B cell (primary cell): ENCODE measurements at regions not wholly inside any gene's neighbourhood (a gene's known extent, or its start where the extent isn't known, plus 50 kb on each side); places are given as distances from the start of the nearest gene placed in this dataset.

Experiments
- ATAC-seq: fragments of 200-7000 bp; cut with Tn5 transposase; one replicate; pipeline ENCODE4 v1.10.0; 2021; ENCODE audit warnings: low read depth, mild to moderate bottlenecking, moderate number of reproducible peaks, moderate library complexity
- CTCF ChIA-PET: fragments of 350-600 bp; sonication (Branson Sonifier 250); formaldehyde crosslinking; loops from one replicate; lab custom pipeline; 2021; ENCODE audit warnings: antibody characterized with exemption, inconsistent platforms; lab: Charles Lee
- POLR2A ChIA-PET: fragments of 350-600 bp; sonication (Branson Sonifier 250); formaldehyde crosslinking; loops from one replicate; lab custom pipeline; 2021; ENCODE audit warnings: antibody characterized with exemption; lab: Charles Lee
- DNase-seq: peaks from one replicate; pipeline ENCODE4 v3.0.0; 2013
- H2AFZ ChIP-seq: 2 replicates; pipeline ENCODE4 v1.6.1; 2012; ENCODE audit warnings: mild to moderate bottlenecking, low read depth, low read length; ENCODE audit not compliant: insufficient read depth, poor library complexity, severe bottlenecking
- H3K27ac ChIP-seq, 2 donors: 1 replicate in 1 of 2; 2 replicates in 1 of 2; pipeline ENCODE4 v1.5.1; 2012 to 2013; ENCODE audit warnings: low read length in 2 of 2, mild to moderate bottlenecking in 2 of 2, moderate library complexity in 1 of 2
- H3K27me3 ChIP-seq, 4 experiments: fragments of 200-600 bp in 1 of 4; sonication (generic) in 1 of 4; replicated peaks in 1 of 4; 1 replicate in 2 of 4; 2 replicates in 2 of 4; pipeline versions ENCODE4 v1.6.1 to v1.7.0; 2013 to 2016; ENCODE audit warnings: low read length in 3 of 4, mild to moderate bottlenecking in 2 of 4, mixed read lengths in 1 of 4, moderate library complexity in 1 of 4; ENCODE audit not compliant: insufficient read depth in 4 of 4, control insufficient read depth in 3 of 4; ENCODE audit errors: control extremely low read depth in 1 of 4
- H3K36me3 ChIP-seq, 2 experiments: replicated peaks in 1 of 2; 1 replicate in 1 of 2; 2 replicates in 1 of 2; pipeline versions ENCODE4 v1.6.1 to v1.7.1; 2013; ENCODE audit warnings: low read length in 1 of 2; ENCODE audit not compliant: insufficient read depth in 2 of 2, control insufficient read depth in 1 of 2; ENCODE audit errors: control extremely low read depth in 1 of 2, extremely low read depth in 1 of 2
- H3K4me1 ChIP-seq, 2 donors: fragments of 200-600 bp in 1 of 2; sonication (generic) in 1 of 2; 1 replicate in 1 of 2; 2 replicates in 1 of 2; pipeline versions ENCODE4 v1.5.1 to v1.6.1; 2013 to 2017; ENCODE audit warnings: low read length in 2 of 2; ENCODE audit not compliant: control insufficient read depth in 2 of 2, insufficient read depth in 2 of 2
- H3K4me2 ChIP-seq: replicated peaks from 2 replicates; pipeline ENCODE3; 2012; ENCODE audit warnings: mild to moderate bottlenecking, low read depth, low read length; ENCODE audit not compliant: poor library complexity, severe bottlenecking
- H3K4me3 ChIP-seq, 5 experiments: fragments of 200-600 bp in 1 of 5; sonication (generic) in 1 of 5; 1 replicate in 3 of 5; 2 replicates in 2 of 5; pipeline versions ENCODE4 v1.5.1 to v1.7.0; 2011 to 2016; ENCODE audit warnings: low read length in 4 of 5, mild to moderate bottlenecking in 4 of 5, low read depth in 2 of 5, control low read depth in 1 of 5, moderate library complexity in 1 of 5; ENCODE audit not compliant: insufficient read depth in 1 of 5; ENCODE audit errors: control extremely low read depth in 1 of 5, extremely low read depth in 1 of 5
- H3K79me2 ChIP-seq: fragments of 200-600 bp; sonication (generic); one replicate; pipeline ENCODE4 v1.6.0; 2016; ENCODE audit warnings: low read length; ENCODE audit not compliant: control insufficient read depth, insufficient read depth
- H3K9ac ChIP-seq: fragments of 200-600 bp; sonication (generic); 2 replicates; pipeline ENCODE4 v1.6.1; 2017; ENCODE audit warnings: mild to moderate bottlenecking, low read length, moderate library complexity
- H3K9me3 ChIP-seq, 3 donors: one replicate each; pipeline versions ENCODE4 v1.6.1 to v1.7.1; 2013; ENCODE audit warnings: low read length in 2 of 3; ENCODE audit not compliant: control insufficient read depth in 2 of 3, insufficient read depth in 1 of 3; ENCODE audit errors: control extremely low read depth in 1 of 3
- H4K20me1 ChIP-seq: 2 replicates; pipeline ENCODE4 v1.6.0; 2012; ENCODE audit warnings: mild to moderate bottlenecking, low read length; ENCODE audit not compliant: insufficient read depth, control insufficient read depth, poor library complexity, severe bottlenecking
- H3K27ac Mint-ChIP-seq: one replicate; pipeline ENCODE4 v1.8.0; 2021; ENCODE audit warnings: mixed read lengths
- H3K27me3 Mint-ChIP-seq: one replicate; pipeline ENCODE4 v1.8.0; 2021; ENCODE audit warnings: mixed read lengths
- H3K4me1 Mint-ChIP-seq: one replicate; pipeline ENCODE4 v1.8.0; 2021; ENCODE audit warnings: mixed read lengths
- H3K4me3 Mint-ChIP-seq: one replicate; pipeline ENCODE4 v1.8.0; 2021; ENCODE audit warnings: mixed read lengths
- H3K9me3 Mint-ChIP-seq: one replicate; pipeline ENCODE4 v1.8.0; 2022; ENCODE audit warnings: mixed read lengths; ENCODE audit not compliant: insufficient read depth
- CTCF ChIP-seq: fragments of 200-600 bp; IDR thresholded peaks from one replicate; pipeline ENCODE4 v1.8.0; 2022; ENCODE audit warnings: antibody characterized with exemption, mild to moderate bottlenecking
- EZH2 ChIP-seq: IDR thresholded peaks from 2 replicates; pipeline ENCODE4 v1.6.1; 2012; ENCODE audit warnings: borderline replicate concordance, low read depth, mild to moderate bottlenecking, moderate library complexity, low read length; ENCODE audit not compliant: insufficient read depth, poor library complexity, severe bottlenecking
- WGBS: methylation state at CpG from one replicate; pipeline ENCODE4 v1.1.5; 2013; ENCODE audit warnings: missing lambda C conversion rate; ENCODE audit not compliant: insufficient coverage; 5-methylcytosine and 5-hydroxymethylcytosine counted together
- intact Hi-C: fragments of 100-400 bp; cut with micrococcal nuclease; formaldehyde crosslinking; loops from one replicate; pipeline ENCODE4 v1.10.0; 2022

- H3K4me3 ChIP-seq = no peak overlapping the region
- H3K9ac ChIP-seq = no peak overlapping the region
- no peaks in the 10 kb centered on the region for H3K4me1 ChIP-seq
- CTCF ChIA-PET = no interaction called here
- POLR2A ChIA-PET = no interaction called here
- H3K36me3 ChIP-seq = no peaks in the 10 kb centered on the region
- H4K20me1 ChIP-seq = no peaks in the 10 kb centered on the region
- no peaks in the 10 kb centered on the region for H3K27me3 ChIP-seq
- no peak for ATAC-seq
- H3K79me2 ChIP-seq = no peaks in the 10 kb centered on the region
- WGBS = no CpG with 5 or more reads among the region's 2 CpGs
- H3K9me3 Mint-ChIP-seq = no peaks in the 10 kb centered on the region
- H3K27ac ChIP-seq = no peak overlapping the region
- no peaks in the 10 kb centered on the region for H3K4me1 Mint-ChIP-seq
- H3K27me3 Mint-ChIP-seq = no peaks in the 10 kb centered on the region
- intact Hi-C loops = no loop called here
- DNase-seq = no peak
- H2AFZ ChIP-seq = no peak overlapping the region
- H3K4me3 Mint-ChIP-seq = no peak overlapping the region
- no peak overlapping the region for H3K4me2 ChIP-seq
- no peaks in the 10 kb centered on the region for H3K9me3 ChIP-seq
- no peak overlapping the region for H3K27ac Mint-ChIP-seq
- TF ChIP-seq EZH2 (no peak), CTCF (no peak)
Measured at GRCh38 chr2:18803141-18803939, 214.0 kb upstream of the NT5C1B start.

DNA sequence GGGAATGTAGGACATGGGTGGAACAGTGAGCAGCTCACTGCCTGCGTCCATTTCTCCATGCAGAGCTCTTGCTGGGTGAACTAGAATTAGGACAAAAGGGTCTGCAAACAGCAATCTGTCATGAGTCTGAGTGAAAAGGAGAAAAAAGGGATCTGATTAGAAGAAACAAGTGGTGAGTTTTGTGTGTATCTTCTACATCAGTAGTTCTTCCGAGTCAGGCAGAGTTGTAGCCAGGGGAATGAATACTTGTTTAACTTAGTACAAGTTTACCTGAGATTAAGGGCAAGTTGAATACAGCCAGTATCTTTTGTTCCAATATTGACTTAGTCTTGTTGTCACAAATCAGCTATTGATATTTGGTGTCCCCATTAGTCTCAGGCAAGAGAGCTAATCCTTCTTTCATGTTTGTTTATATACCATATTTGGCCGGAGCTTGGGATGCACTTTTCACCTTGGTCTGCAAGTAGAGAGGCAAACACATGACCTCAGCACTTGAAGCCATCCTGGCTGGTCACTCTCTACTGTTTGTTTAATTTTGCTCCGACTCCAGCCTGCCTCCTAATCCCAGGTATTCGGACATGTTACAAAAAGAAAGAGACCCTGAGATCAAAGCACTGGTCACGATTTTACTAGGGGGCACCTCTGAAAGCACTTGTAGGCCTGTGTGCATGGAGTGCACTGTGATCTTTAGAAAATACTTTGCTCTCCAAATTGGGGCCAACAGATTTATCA is 211.0 kb upstream of the NT5C1B start:
- no peak overlapping the region for H3K27ac Mint-ChIP-seq
- WGBS = 97% methylated on average over 3 of the region's 6 CpGs
- TF ChIP-seq EZH2 = no peak
- no peak for TF ChIP-seq CTCF
- H3K27me3 Mint-ChIP-seq = no peaks in the 10 kb centered on the region
- Histone ChIP-seq H3K9me3 (no peaks in the 10 kb centered on the region), H3K36me3 (no peaks in the 10 kb centered on the region), H3K79me2 (no peaks in the 10 kb centered on the region), H3K4me2 (no peak overlapping the region), H3K27ac (no peak overlapping the region), H2AFZ (no peak overlapping the region), H3K9ac (no peak overlapping the region), H3K4me3 (no peak overlapping the region), H3K27me3 (no peaks in the 10 kb centered on the region), H4K20me1 (no peaks in the 10 kb centered on the region), H3K4me1 (no peaks in the 10 kb centered on the region)
- H3K4me1 Mint-ChIP-seq = no peaks in the 10 kb centered on the region
- intact Hi-C loops = no loop called here
- ATAC-seq = no peak
- H3K9me3 Mint-ChIP-seq = no peaks in the 10 kb centered on the region
- ChIA-PET CTCF (no interaction called here), POLR2A (no interaction called here)
- H3K4me3 Mint-ChIP-seq = no peak overlapping the region
- no peak for DNase-seq
